Left ventricle myocardium inferior (tissue), 1 donor: ENCODE measurements at regions not wholly inside any gene's neighbourhood (a gene's known extent, or its start where the extent isn't known, plus 50 kb on each side); places are given as distances from the start of the nearest gene placed in this dataset.

Experiments
- DNase-seq: peaks from one replicate; pipeline ENCODE4 v3.0.0-alpha.2; 2020
- H3K27ac ChIP-seq: fragments of 200-600 bp; replicated peaks from 2 replicates; pipeline ENCODE4 v1.8.0; 2021
- H3K27me3 ChIP-seq: fragments of 200-600 bp; 2 replicates; pipeline ENCODE4 v1.8.0; 2021; ENCODE audit warnings: low read depth
- H3K36me3 ChIP-seq: fragments of 200-600 bp; 2 replicates; pipeline ENCODE4 v1.8.0; 2021
- H3K4me1 ChIP-seq: fragments of 200-600 bp; 2 replicates; pipeline ENCODE4 v1.8.0; 2021
- H3K4me3 ChIP-seq: fragments of 200-600 bp; 2 replicates; pipeline ENCODE4 v1.8.0; 2021; ENCODE audit warnings: mild to moderate bottlenecking, moderate library complexity
- H3K9me3 ChIP-seq: fragments of 200-600 bp; replicated peaks from 2 replicates; pipeline ENCODE4 v1.8.0; 2021
- CTCF ChIP-seq: fragments of 200-600 bp; IDR thresholded peaks from 2 replicates; pipeline ENCODE4 v1.8.0; 2021; ENCODE audit warnings: antibody characterized with exemption, mild to moderate bottlenecking, borderline replicate concordance
- intact Hi-C: fragments of 100-400 bp; cut with micrococcal nuclease; formaldehyde crosslinking; loops from one replicate; pipeline ENCODE4 v1.11.0; 2022
- donor health status: DM: no; HTN: yes; CAD: no; lungs with severe emphysema.

- intact Hi-C loops, result no loop called here
- no peaks in the 10 kb centered on the region for H3K36me3 ChIP-seq
- no peak for TF ChIP-seq CTCF
- no peak overlapping the region for H3K4me3 ChIP-seq
- no peak for DNase-seq
- H3K9me3 ChIP-seq, result peaks cover 16% of the 10 kb centered on the region
- H3K4me1 ChIP-seq, result no peaks in the 10 kb centered on the region
- H3K27ac ChIP-seq, result no peak overlapping the region
- no peaks in the 10 kb centered on the region for H3K27me3 ChIP-seq
Measured at GRCh38 chr14:27314231-27314630, 716.4 kb upstream of the NOVA1 start.

- H3K4me3 ChIP-seq, result no peak overlapping the region
- no peaks in the 10 kb centered on the region for H3K4me1 ChIP-seq
- TF ChIP-seq CTCF, result no peak
- no peaks in the 10 kb centered on the region for H3K27me3 ChIP-seq
- H3K27ac ChIP-seq, result no peak overlapping the region
- DNase-seq, result no peak
- peaks cover 5% of the 10 kb centered on the region for H3K9me3 ChIP-seq
- no peaks in the 10 kb centered on the region for H3K36me3 ChIP-seq
- intact Hi-C loops, result no loop called here
Measured at GRCh38 chr14:27315477-27315876, 717.6 kb upstream of the NOVA1 start.

GRCh38 chr14:27315947-27316346 is 718.1 kb upstream of the NOVA1 start:
- DNase-seq, result no peak
- no peak overlapping the region for H3K4me3 ChIP-seq

GRCh38 chr14:27318774-27319420 is 721.1 kb upstream of the NOVA1 start:
- Histone ChIP-seq H3K27ac (no peak overlapping the region), H3K4me3 (no peak overlapping the region), H3K9me3 (peaks cover under 1% of the 10 kb centered on the region), H3K4me1 (no peaks in the 10 kb centered on the region), H3K36me3 (no peaks in the 10 kb centered on the region), H3K27me3 (no peaks in the 10 kb centered on the region)
- TF ChIP-seq CTCF, result no peak
- intact Hi-C loops, result no loop called here
- no peak for DNase-seq

More at GRCh38 chr14:27315947-27316346, 718.1 kb upstream of the NOVA1 start:
- Histone ChIP-seq H3K27ac (no peak overlapping the region), H3K9me3 (peaks cover under 1% of the 10 kb centered on the region), H3K27me3 (no peaks in the 10 kb centered on the region), H3K36me3 (no peaks in the 10 kb centered on the region), H3K4me1 (no peaks in the 10 kb centered on the region)
- TF ChIP-seq CTCF, result no peak
- intact Hi-C loops, result no loop called here

GRCh38 chr14:27320261-27320660 is 722.4 kb upstream of the NOVA1 start:
- H3K4me1 ChIP-seq, result no peaks in the 10 kb centered on the region
- H3K9me3 ChIP-seq, result peaks cover 14% of the 10 kb centered on the region
- no peak for TF ChIP-seq CTCF

GRCh38 chr14:27327095-27327494 is 729.3 kb upstream of the NOVA1 start:
- H3K27me3 ChIP-seq, result no peaks in the 10 kb centered on the region
- TF ChIP-seq CTCF, result no peak
- peaks cover 31% of the 10 kb centered on the region for H3K9me3 ChIP-seq
- H3K4me3 ChIP-seq, result no peak overlapping the region
- H3K27ac ChIP-seq, result no peak overlapping the region
- intact Hi-C loops, result no loop called here
- no peaks in the 10 kb centered on the region for H3K36me3 ChIP-seq
- DNase-seq, result no peak
- no peaks in the 10 kb centered on the region for H3K4me1 ChIP-seq

More at GRCh38 chr14:27320261-27320660, 722.4 kb upstream of the NOVA1 start:
- no peak overlapping the region for H3K27ac ChIP-seq
- intact Hi-C loops, result no loop called here
- no peak for DNase-seq
- no peak overlapping the region for H3K4me3 ChIP-seq
- no peaks in the 10 kb centered on the region for H3K27me3 ChIP-seq
- no peaks in the 10 kb centered on the region for H3K36me3 ChIP-seq
